GM23248 (cell line): ENCODE measurements at regions not wholly inside any gene's neighbourhood (a gene's known extent, or its start where the extent isn't known, plus 50 kb on each side); places are given as distances from the start of the nearest gene placed in this dataset.

Experiments
- EZH2 ChIP-seq: fragments of 200-600 bp; sonication (generic); IDR thresholded peaks from 2 replicates; pipeline ENCODE4 v1.6.1; 2018; ENCODE audit warnings: antibody characterized with exemption, mild to moderate bottlenecking; ENCODE audit not compliant: insufficient read depth, poor library complexity, severe bottlenecking
- EZH2phosphoT487 ChIP-seq: fragments of 200-600 bp; sonication (generic); IDR thresholded peaks from 2 replicates; pipeline ENCODE4 v1.6.1; 2018; ENCODE audit warnings: antibody characterized with exemption, moderate library complexity, mild to moderate bottlenecking, low read depth; ENCODE audit not compliant: insufficient read depth

DNA sequence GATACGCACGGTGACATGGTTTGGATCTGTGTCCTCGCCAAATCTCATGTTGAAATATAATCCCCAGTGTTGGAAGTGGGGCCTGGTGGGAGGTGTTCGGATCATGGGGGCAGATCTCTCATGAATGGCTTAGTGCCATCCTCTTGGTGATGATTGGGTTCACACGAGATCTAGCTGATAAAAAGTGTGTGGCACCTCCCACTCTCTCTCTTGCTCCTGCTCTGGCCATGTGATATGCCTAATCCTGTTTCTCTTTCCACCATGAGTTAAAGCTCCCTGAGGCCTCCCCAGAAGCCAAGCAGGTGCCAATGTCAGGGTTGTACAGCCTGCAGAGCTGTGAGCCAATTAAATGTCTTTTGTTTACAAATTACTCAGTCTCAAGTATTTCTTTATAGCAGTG, 303.1 kb upstream of the PLET1 start:
- TF ChIP-seq EZH2: no peak
- no peak for TF ChIP-seq EZH2phosphoT487
